Stimulated activated CD8-positive, alpha-beta memory T cell treated with anti-CD3 and anti-CD28 coated beads, Interleukin-7, amount 100 ng/mL, for 48 hours (primary cell): ENCODE measurements at regions not wholly inside any gene's neighbourhood (a gene's known extent, or its start where the extent isn't known, plus 50 kb on each side); places are given as distances from the start of the nearest gene placed in this dataset.
"Not testable (repeated sequence)": the region's sequence is repeated elsewhere in the genome, so short reads cannot be mapped to it uniquely, and the experiment has no call there.

Experiments
- DNase-seq, 2 donors: peaks; one replicate each; pipeline ENCODE4 v3.0.0-alpha.2; 2020; ENCODE audit warnings: low read depth in 1 of 2; ENCODE audit errors: extremely low read depth in 1 of 2

GRCh38 chr10:65628493-65629139 is 1297.2 kb upstream of the LRRTM3 start:
- no peak for DNase-seq

DNA sequence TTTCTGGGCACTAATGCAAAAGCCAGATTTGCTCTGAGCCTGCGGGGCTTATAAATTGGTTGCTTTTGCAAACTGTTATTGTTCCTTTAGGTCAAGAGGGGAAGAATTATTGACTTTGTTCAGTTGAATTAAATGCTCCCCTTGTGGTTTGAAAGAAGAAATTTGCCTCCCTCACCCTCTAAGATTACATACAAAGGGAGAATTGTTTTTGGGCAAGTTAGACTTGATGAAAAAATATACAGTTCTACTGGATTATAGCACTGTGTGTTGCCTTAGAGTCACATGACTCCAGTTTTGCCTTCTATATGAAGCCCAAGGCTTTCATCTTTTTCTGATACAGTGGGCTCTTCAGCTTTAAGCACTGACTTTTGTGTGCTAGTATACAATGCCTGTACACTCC is 1265.8 kb upstream of the LRRTM3 start:
- no peak for DNase-seq

- DNase-seq = no peak
These were observed 1255.7 kb upstream of the LRRTM3 start for GRCh38 chr10:65670087-65670486.

DNA sequence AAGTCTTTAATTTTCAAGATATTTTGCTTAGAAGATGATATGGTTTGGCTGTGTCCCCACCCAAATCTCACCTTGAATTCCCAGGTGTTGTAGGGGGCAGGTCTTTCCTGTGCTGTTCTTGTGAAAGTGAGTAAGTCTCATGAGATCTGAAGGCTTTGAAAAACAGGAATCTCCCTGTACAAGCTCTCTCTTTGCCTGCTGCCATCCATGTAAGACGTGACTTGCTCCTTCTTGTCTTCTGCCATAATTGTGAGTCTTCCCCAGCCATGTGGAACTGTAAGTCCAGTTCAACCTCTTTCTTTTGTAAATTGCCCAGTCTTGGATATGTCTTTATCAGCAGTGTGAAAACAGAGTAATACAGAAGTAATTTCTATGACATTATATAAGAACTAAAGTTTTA is 1255.2 kb upstream of the LRRTM3 start:
- not testable (repeated sequence) for DNase-seq

- DNase-seq = no peak
These were observed 1250.6 kb upstream of the LRRTM3 start for GRCh38 chr10:65675236-65675635.

DNA sequence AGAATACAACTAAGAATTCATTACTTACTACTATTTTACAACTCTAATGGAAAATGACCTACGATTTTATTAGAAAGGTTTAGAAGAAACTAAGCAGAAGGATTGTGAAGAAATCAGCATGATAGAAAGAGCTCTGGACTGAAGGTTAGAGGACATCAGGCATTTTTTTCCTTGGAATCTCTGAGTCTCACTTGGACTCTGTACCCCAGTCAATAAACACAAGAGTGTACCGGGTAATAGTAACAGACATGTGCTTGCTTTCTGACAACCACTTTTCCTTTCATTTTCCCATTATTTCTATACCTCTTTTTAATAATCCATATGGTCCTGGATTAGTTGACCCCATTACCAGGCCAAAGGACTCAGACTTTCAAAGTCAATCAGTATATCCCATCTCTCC is 1240.9 kb upstream of the LRRTM3 start:
- no peak for DNase-seq

DNA sequence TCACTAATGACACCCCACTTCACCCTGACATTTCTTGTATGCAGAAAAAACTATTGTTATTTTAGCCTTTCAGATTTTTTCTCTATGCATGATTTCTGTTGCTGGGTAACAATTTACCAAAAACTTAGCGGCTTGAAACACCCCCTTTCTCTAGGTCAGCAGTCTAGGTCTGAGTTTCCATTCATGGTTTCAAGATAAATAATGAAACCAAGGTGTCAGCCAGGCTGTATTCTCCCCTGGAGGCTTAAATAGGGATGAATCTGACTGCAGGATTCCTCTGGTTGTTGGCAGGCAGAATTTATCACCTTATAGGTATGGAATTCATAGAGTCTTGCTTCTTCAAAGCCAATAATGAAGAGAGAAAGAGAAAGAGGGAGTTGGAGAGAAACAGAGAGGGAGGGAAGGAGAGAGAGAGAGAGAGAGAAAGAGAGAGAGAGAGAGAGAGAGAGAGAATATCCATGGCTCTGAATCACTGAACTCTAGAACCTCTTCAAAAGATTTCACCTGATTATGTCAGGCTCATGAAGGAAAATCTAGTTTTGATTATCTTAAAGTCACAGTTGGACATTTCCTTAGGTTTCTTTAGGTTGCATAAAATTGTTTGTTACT is 1224.6 kb upstream of the LRRTM3 start:
- DNase-seq = no peak

- no peak for DNase-seq
These were observed 1217.8 kb upstream of the LRRTM3 start for GRCh38 chr10:65708057-65708456.

DNA sequence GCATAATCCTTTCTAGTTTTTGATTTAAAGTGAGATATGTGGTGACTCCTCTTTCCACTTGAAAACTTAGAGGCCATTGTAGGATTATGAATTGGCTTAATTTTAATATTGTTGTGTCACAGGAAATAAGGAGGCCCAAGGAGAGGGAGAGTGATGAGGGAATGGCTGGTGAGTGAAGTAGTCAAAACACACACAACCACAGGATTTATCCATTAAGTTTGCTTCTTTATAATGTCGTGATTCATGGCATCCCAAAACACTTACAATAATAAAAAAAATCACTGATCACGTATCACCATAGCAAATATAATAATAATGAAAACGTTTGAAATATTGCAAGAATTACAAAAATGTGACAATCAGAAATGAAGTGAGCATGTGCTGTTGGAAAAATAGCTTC is 1215.5 kb upstream of the LRRTM3 start:
- no peak for DNase-seq

DNA sequence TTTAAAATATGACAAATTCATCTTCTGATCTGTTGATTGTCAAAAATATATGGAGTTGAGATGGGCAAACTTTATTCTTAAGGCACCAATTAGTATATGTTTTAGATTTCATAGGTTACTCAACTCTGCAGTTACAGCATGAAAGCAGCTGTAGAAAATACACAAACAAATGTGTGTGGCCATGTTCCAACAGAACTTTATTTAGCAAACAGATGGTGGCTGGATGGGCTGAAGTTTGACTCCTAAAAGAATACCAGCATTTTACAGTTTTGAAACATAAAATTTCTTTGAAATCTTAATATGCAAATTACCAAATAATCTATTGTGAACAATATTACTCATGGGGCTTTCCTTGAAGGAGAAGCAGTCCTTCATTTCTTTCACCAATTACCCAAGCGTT is 1206.0 kb upstream of the LRRTM3 start:
- no peak for DNase-seq

GRCh38 chr10:65720901-65721300 is 1204.9 kb upstream of the LRRTM3 start:
- no peak for DNase-seq

DNA sequence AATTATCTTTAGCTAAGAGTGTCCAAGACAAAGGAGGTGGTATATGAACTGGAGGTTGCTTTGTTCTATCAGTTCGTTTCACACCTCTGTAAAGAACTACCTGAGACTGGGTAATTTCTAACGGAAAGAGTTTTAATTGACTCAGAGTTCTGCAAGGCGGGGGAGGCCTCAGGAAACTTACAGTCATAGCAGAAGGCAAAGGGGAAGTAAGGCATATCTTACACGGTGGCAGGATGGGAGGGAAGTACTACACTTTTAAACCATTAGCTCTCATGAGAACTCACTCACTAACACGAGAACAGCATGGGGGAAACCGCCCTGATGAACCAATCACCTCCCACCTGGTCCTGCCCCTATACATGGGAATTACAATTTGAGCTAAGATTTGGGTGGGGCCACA is 1202.3 kb upstream of the LRRTM3 start:
- DNase-seq = no peak

- no peak for DNase-seq
These were observed 1190.5 kb upstream of the LRRTM3 start for GRCh38 chr10:65735382-65735781.

GRCh38 chr10:65742906-65743305 is 1182.9 kb upstream of the LRRTM3 start:
- DNase-seq = no peak

DNA sequence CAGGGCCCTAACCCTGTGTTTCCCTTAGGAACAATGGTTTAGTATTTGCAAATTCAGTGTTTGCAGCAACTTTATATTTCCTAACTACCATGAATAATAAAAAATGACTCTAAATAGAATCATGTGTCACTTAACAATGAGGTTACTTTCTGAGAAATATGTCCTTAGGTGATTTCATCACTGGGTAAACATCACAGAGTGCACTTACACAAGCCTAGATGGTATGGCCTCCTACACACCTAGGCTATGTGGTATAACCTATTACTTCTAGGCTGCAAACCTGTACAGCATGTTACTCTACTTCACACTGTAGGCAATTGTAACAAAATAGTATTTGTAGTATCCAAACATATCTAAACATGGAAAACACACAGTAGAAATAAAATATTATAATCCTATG is 1174.6 kb upstream of the LRRTM3 start:
- no peak for DNase-seq

DNA sequence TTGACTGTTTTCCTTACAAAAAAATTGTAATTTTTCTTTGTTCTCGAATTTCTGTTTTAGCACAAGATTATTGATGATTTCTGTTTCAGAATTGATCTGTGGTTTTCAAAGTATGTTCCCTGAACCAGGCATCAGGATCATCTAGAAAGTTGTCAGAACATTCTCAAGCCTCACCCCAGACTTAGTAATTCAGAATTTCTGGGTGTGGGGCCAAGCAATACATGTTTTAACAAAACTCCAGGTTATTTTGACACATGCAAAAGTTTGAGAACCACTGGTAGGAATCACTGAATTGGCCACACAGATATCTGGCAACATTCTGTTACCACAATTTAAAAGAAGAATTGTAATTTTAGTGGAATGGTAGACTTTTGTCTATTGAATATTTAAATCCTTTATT is 1173.9 kb upstream of the LRRTM3 start:
- DNase-seq = no peak

GRCh38 chr10:65753532-65753931 is 1172.3 kb upstream of the LRRTM3 start:
- no peak for DNase-seq

GRCh38 chr10:65754112-65754511 is 1171.7 kb upstream of the LRRTM3 start:
- no peak for DNase-seq

- no peak for DNase-seq
These were observed 1163.5 kb upstream of the LRRTM3 start for GRCh38 chr10:65762311-65762710.

DNA sequence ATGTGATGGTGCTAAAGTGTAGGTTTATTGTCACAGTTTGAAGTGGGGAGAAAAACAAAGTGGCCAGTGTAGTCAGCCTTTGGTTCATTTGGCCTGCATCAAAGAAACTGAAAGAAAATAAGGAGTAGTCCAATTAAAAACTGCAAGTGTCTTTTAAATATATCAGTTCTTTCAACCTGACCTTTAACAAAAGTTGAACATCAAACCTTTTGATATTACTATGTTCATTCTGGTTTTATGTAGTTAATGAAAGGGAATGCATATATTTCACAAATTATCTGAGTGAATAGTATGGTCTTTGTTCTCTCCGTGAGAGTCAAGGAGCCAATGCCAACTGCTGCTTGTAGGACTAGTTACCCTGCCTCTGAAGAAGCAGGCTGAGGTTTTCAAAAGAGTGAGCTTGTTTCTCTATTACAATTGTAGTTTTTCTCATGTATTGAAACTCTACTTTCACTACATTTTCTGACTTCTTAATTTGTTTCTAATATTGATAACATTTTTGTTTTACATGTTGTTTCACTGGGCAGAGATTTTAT is 1160.8 kb upstream of the LRRTM3 start:
- no peak for DNase-seq

GRCh38 chr10:65769828-65770227 is 1156.0 kb upstream of the LRRTM3 start:
- DNase-seq = no peak

DNA sequence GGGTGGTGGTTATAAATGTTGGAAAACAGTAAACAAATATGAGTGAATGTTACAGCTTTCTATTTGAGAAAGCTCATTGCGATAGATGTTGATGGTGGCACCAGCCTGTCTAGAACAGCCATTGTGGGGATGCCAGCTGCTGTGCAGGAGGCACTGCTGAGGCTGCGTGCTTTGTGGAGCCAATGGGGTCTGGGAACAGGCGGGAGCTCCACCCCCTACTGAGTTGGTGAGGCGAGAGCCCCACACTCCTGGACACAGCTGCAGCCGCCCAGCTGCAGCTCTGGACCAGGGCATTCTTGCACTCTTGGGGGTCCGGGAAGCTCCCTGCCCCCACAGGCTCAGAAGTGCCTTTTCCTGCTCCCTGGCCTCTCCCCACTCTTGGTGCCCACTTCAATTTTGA is 1147.1 kb upstream of the LRRTM3 start:
- no peak for DNase-seq

DNA sequence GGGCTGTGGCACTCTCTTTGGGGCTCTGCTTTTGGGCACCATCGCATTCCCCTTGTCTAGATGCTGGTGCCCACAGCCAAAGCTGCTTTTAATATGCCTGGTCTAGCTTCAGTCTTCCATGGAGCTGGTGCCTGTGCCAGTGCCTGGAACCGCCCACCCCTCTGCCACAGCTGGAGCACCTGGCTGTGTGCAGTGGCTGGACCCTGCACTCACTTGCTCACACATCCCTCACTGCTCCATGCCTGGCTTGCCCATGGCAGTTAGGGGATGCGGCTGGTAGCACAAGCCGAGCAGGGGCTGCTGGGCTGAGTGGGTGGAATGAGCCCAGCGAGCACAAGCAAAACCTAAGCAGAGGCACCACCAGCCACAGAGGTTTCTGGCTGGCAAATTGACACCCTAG is 1145.9 kb upstream of the LRRTM3 start:
- DNase-seq = no peak
